Vagina (tissue), 2 donors: ENCODE measurements at regions not wholly inside any gene's neighbourhood (a gene's known extent, or its start where the extent isn't known, plus 50 kb on each side); places are given as distances from the start of the nearest gene placed in this dataset.

ENCODE experiments used
- POLR2A ChIP-seq, 2 donors: fragments of 450-650 bp; IDR thresholded peaks; one replicate each; pipeline ENCODE4 v1.6.1; 2017; ENCODE audit warnings: antibody characterized with exemption in 2 of 2, mild to moderate bottlenecking in 2 of 2, moderate library complexity in 2 of 2
- TF ChIP-seq, protein P1 (sequence below), 3 experiments: fragments of 450-650 bp in 2 of 3; fragments of 200-600 bp in 1 of 3; sonication (generic) in 1 of 3; IDR thresholded peaks; one replicate each; pipeline ENCODE4 v1.5.1; 2017 to 2019; ENCODE audit warnings: antibody characterized with exemption in 3 of 3, mild to moderate bottlenecking in 2 of 3, moderate library complexity in 2 of 3

DNA sequence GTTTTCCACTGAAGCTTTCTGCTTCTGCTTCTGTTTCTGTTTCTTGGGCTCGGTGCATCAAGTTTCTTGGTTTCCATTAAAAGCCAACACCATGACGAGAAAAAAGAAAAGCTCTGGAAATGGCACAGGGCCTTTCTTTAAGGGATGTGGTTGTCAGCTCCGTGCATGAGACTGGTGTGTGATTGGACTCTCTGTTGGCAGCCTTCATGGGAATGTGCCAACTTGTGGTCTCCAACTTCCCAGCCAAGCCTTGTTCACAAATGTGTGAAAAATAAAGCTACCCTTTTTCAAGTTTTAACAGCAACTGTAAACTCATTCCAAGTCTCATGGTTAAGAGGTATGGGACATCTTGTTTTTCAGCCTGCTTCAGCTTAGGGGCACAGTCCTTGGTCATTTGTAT lies 68.7 kb upstream of the CST7 start:
- TF ChIP-seq, protein P1, sequence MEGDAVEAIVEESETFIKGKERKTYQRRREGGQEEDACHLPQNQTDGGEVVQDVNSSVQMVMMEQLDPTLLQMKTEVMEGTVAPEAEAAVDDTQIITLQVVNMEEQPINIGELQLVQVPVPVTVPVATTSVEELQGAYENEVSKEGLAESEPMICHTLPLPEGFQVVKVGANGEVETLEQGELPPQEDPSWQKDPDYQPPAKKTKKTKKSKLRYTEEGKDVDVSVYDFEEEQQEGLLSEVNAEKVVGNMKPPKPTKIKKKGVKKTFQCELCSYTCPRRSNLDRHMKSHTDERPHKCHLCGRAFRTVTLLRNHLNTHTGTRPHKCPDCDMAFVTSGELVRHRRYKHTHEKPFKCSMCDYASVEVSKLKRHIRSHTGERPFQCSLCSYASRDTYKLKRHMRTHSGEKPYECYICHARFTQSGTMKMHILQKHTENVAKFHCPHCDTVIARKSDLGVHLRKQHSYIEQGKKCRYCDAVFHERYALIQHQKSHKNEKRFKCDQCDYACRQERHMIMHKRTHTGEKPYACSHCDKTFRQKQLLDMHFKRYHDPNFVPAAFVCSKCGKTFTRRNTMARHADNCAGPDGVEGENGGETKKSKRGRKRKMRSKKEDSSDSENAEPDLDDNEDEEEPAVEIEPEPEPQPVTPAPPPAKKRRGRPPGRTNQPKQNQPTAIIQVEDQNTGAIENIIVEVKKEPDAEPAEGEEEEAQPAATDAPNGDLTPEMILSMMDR (IDR thresholded peaks at IDR 0.05): no peak
- no peak for TF ChIP-seq POLR2A (IDR thresholded peaks at IDR 0.05)
